ENCODE measurements at regions not wholly inside any gene's neighbourhood (a gene's known extent, or its start where the extent isn't known, plus 50 kb on each side); places are given as distances from the start of the nearest gene placed in this dataset.

GRCh38 chr2:8072907-8073306 is 608.9 kb upstream of the ID2 start:
- ATAC-seq = no peak

DNA sequence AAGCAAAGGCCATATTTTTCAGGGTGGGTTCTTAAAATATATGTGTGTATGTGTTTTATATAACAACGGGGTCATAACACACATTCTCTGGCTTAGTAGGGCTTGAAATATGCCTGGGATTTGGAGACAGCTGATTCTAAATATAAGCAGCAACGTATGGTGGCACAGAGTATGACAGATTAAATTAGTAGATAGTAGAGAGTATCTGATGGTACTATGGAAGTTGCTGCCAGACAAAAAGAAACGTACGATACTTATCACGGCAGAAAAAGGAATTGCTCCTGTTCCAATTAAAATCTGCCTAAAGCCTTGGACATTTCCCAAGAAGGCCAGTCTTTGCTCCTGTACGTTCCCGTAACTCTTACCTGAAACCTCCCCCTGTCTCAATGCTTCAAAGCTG is 607.9 kb upstream of the ID2 start:
- no peak for ATAC-seq

- ATAC-seq = peak in 1 of 2 donors; percentile 41
These were observed 605.2 kb upstream of the ID2 start for GRCh38 chr2:8076448-8077342.

GRCh38 chr2:8078705-8079104 is 603.2 kb upstream of the ID2 start:
- ATAC-seq = no peak

GRCh38 chr2:8080063-8080462 is 601.8 kb upstream of the ID2 start:
- no peak for ATAC-seq

DNA sequence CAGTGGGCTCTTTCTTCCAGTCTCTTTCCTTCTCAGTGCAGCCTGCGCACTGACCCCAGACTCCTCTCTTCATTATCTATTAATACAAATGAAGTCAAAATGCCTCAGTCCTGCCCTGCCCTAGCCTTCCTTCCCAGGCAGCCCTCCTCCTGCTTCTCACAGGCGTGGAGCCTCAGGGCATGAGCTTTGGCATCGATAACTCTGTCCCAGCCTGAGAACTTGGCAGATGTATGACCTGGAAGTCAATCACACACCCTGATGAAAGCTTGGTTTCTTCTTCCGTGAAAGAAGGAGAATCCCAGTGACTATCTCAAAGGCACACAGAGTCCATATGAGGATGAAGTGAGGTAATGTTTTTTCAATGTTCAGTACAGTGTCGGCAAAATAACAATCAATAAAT is 600.7 kb upstream of the ID2 start:
- ATAC-seq = no peak

DNA sequence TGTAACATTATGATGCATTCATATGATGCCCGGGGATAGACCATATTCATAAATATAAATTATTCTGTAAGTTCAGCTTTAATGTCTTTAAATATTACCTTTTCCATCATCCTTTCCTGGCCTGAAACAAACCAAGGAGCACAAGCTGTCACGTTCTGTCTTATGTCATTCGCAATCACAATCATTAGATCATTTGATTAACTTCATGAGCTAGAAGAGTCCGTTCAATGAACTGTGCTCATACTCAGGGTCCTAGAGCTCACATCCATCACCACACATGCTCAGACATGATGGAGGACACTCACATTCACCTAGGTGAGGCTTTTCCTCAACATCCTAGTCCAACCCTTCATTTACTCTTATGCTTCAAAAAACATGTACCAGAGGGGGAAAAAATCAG is 599.0 kb upstream of the ID2 start:
- no peak for ATAC-seq

GRCh38 chr2:8086357-8086756 is 595.5 kb upstream of the ID2 start:
- no peak for ATAC-seq

DNA sequence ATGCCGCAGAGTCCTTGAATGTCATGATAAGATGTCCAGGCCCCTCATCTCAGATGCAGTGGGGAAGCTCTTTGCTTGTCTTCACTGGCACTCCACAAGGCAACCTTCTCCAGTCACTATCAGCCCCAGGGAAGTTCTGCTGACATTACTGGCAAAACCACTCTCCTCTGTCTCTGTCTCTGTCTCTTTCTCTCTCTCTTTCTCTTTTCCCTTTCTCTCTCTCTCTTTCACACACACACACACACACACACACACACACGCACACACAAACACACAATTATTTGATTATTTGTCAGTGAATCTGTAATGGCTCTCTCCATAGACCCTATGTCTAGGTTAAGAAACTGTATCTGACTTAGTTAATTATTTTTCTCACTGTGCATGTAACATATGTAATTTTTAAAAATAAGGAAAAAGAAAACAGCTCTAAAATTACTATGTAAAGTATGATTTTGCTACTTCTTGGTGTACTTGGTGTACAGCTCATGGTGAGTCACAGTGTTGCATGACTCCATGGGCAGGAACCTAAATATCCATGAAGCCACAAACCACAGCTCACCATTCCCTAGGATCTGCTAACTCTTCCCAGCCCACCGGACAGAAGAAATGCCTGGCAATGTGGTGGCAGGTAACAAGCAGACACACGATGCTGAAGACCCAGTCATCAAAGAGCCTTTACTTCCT is 594.9 kb upstream of the ID2 start:
- ATAC-seq = no peak

DNA sequence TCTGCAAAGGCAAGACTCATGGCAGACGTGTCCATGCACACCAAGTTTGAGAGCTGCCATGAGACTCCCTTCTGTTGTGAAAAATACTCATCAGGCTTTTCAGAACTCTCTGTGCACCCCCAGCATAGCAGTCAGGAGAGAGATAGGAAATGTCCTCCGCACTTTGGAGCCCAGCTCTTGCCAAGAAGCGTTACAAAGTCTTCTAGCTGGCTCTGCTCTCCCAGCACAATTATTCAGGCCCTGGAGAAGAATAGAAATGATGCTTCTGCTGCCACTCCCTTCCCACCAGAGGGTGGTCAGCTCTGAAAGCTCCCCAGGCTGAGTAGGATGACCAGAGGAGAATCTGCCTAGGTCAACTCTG is 594.4 kb upstream of the ID2 start:
- ATAC-seq = no peak

- ATAC-seq = no peak
These were observed 593.0 kb upstream of the ID2 start for GRCh38 chr2:8088810-8089209.

- ATAC-seq = no peak
These were observed 592.3 kb upstream of the ID2 start for GRCh38 chr2:8089596-8089995.

DNA sequence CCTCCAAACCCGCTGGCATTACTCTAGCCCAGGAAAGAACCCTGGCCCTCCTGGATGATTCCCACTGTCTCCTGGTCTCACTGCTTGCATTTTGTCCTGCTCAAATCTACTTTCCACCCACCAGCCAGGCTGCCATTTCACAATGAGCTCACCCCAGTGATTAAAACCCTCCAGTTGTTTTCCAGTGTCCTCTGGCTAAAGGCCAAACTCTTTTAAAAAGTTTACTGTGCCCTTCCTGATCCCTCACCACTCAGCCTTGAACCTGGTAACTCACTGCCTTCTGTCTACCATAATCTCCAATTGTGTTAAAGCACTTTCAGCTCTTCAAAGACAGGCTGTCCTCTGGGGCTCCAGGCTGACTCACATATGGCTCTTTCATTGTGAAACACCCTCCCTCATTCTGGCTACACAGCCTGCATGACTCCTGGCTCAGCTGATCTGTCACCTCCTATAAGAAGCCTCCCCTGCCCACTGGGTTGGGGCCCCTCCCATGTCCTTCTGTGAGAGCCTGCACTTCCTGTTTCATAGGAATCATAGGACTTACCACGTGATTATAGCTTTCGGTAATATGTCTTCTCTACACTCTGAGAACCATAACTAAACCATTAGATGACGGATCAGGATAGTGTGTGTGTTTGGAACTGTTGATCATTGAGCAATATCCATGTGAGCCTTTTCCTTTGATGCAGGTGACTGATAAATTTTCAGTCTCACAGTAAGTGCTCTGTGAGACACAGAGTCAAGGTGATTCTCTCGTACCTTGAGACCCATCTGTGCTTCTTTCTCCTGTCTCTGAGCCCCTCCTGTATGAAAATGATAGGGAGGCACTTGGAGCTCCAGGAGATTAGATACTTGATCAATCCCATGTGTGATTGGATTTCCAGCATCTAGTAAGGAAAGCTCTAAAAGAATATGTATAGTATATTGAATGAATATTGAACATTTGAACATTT is 590.8 kb upstream of the ID2 start:
- ATAC-seq = peak; percentile 94 to 99

- no peak for ATAC-seq
These were observed 587.3 kb upstream of the ID2 start for GRCh38 chr2:8094526-8094925.

GRCh38 chr2:8095978-8096377 is 585.9 kb upstream of the ID2 start:
- no peak for ATAC-seq

GRCh38 chr2:8096484-8096883 is 585.4 kb upstream of the ID2 start:
- ATAC-seq = no peak

GRCh38 chr2:8098476-8099266 is 583.2 kb upstream of the ID2 start:
- no peak for ATAC-seq

DNA sequence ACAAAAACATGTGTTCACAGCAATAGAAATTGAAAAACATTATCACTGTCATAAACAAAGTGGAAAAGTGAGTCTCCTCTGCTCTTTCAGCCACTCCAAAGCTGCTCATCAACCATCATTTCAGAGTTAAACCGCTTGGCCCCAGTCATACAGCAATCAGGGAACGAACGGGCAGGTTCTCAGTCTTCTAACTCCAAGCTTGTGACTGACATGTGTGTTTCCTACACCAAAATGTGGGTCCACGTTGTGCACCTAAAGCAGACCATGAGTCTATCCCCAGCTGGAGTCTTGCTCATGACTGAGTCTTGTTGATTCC is 582.6 kb upstream of the ID2 start:
- no peak for ATAC-seq

DNA sequence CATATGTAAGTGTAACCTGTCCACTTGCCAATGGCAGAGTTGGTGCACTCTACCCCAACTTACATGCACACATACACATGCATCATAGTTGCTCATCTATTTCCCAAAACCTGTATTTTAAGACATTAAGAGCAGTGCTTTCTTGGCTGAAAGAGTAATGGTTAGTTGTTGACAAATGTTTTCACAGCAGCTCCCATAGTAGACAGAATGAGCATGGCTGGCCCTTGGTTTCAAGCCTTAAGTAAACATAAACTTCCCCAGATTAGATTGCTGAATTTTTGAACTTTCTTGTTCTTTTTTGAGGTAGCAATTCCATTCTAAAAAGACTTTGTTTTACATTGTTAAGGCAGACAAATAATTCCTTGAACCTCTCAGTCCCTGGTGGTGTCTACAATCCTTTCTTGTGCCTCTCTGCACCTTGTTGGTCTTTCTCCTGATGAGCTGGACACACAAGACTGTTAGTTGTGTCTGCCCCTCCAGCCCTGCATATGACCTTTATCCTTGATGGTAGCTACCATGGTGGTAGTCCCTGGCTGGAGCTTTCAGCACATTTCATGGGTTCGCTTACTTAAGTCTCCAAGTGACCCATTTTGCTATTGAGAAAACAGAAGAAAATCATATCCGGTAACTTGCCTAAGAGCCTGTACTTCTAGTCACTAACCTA is 580.1 kb upstream of the ID2 start:
- ATAC-seq = no peak

- no peak for ATAC-seq
These were observed 579.4 kb upstream of the ID2 start for GRCh38 chr2:8102470-8102869.

- ATAC-seq = no peak
These were observed 578.7 kb upstream of the ID2 start for GRCh38 chr2:8103085-8103708.

- no peak for ATAC-seq
These were observed 574.7 kb upstream of the ID2 start for GRCh38 chr2:8107150-8107549.
